NCI-H146 treated with DMSO at 0.1 percent for 48 hours (cell line): ENCODE measurements at regions not wholly inside any gene's neighbourhood (a gene's known extent, or its start where the extent isn't known, plus 50 kb on each side); places are given as distances from the start of the nearest gene placed in this dataset.
A peak's percentile ranks its signal among the peaks of the same experiment; 100 is the strongest.
"Not testable (repeated sequence)": the region's sequence is repeated elsewhere in the genome, so short reads cannot be mapped to it uniquely, and the experiment has no call there.

Experiments used
- DNase-seq: peaks from one replicate; lab custom pipeline; 2025; ENCODE audit not compliant: unreplicated experiment; lab: John Stamatoyannopoulos, UW

GRCh38 chr2:21194147-21194546, 70.4 kb downstream of the TDRD15 start:
- DNase-seq, result no peak

- DNase-seq, result no peak
These were observed 71.1 kb downstream of the TDRD15 start for GRCh38 chr2:21194858-21195271.

- DNase-seq, result no peak
These were observed 71.6 kb downstream of the TDRD15 start for GRCh38 chr2:21195326-21195725.

- no peak for DNase-seq
These were observed 74.9 kb downstream of the TDRD15 start for GRCh38 chr2:21198637-21199036.

- DNase-seq, result no peak
These were observed 80.2 kb downstream of the TDRD15 start for GRCh38 chr2:21203976-21204375.

GRCh38 chr2:21214085-21214484, 90.3 kb downstream of the TDRD15 start:
- not testable (repeated sequence) for DNase-seq

GRCh38 chr2:21217442-21217841, 93.7 kb downstream of the TDRD15 start:
- no peak for DNase-seq

GRCh38 chr2:21220930-21221329, 97.2 kb downstream of the TDRD15 start:
- DNase-seq, result no peak

GRCh38 chr2:21223618-21224017, 99.8 kb downstream of the TDRD15 start:
- no peak for DNase-seq

GRCh38 chr2:21228041-21228895, 104.5 kb downstream of the TDRD15 start:
- DNase-seq, result no peak

GRCh38 chr2:21229302-21229701, 105.5 kb downstream of the TDRD15 start:
- DNase-seq, result no peak

GRCh38 chr2:21230140-21230539, 106.4 kb downstream of the TDRD15 start:
- no peak for DNase-seq

- DNase-seq, result no peak
These were observed 108.2 kb downstream of the TDRD15 start for GRCh38 chr2:21231985-21232384.

GRCh38 chr2:21233194-21233593, 109.4 kb downstream of the TDRD15 start:
- no peak for DNase-seq

GRCh38 chr2:21234001-21234400, 110.2 kb downstream of the TDRD15 start:
- DNase-seq, result no peak

- DNase-seq, result no peak
These were observed 110.8 kb downstream of the TDRD15 start for GRCh38 chr2:21234464-21235120.

- DNase-seq, result not testable (repeated sequence)
These were observed 116.0 kb downstream of the TDRD15 start for GRCh38 chr2:21239749-21240148.

- DNase-seq, result no peak
These were observed 120.4 kb downstream of the TDRD15 start for GRCh38 chr2:21244161-21244560.

- DNase-seq, result no peak
These were observed 121.8 kb downstream of the TDRD15 start for GRCh38 chr2:21245565-21245964.

- DNase-seq, result no peak
These were observed 125.6 kb downstream of the TDRD15 start for GRCh38 chr2:21249367-21249766.

- DNase-seq, result no peak
These were observed 126.9 kb downstream of the TDRD15 start for GRCh38 chr2:21250673-21251072.

- DNase-seq, result peak; percentile 35
These were observed 127.6 kb downstream of the TDRD15 start for GRCh38 chr2:21251216-21251980.
